Fibroblast of the aortic adventitia (primary cell): ENCODE measurements at regions not wholly inside any gene's neighbourhood (a gene's known extent, or its start where the extent isn't known, plus 50 kb on each side); places are given as distances from the start of the nearest gene placed in this dataset.

Source experiments
- DNase-seq: peaks from one replicate; pipeline ENCODE4 v3.0.0-alpha.2; 2010; ENCODE audit warnings: low read depth
- H3K4me3 ChIP-seq: 2 replicates; pipeline ENCODE4 v1.5.1; 2011; ENCODE audit warnings: low read depth, mild to moderate bottlenecking, control low read depth, low read length, moderate library complexity
- CTCF ChIP-seq: IDR thresholded peaks from 2 replicates; pipeline ENCODE4 v1.5.1; 2011; ENCODE audit warnings: mild to moderate bottlenecking, low read length, control low read depth, inconsistent platforms; ENCODE audit not compliant: insufficient read depth

- DNase-seq: no peak
- H3K4me3 ChIP-seq: no peak overlapping the region
- TF ChIP-seq CTCF: no peak
These were observed 251.4 kb downstream of the GLI2 start for GRCh38 chr2:120986898-120987650.

GRCh38 chr2:120988051-120988699 lies 252.5 kb downstream of the GLI2 start:
- no peak for DNase-seq
- no peak overlapping the region for H3K4me3 ChIP-seq
- no peak for TF ChIP-seq CTCF

- TF ChIP-seq CTCF: no peak
- no peak for DNase-seq
- no peak overlapping the region for H3K4me3 ChIP-seq
These were observed 253.2 kb downstream of the GLI2 start for GRCh38 chr2:120988700-120989511.

GRCh38 chr2:120989512-120990441 lies 254.1 kb downstream of the GLI2 start:
- H3K4me3 ChIP-seq: no peak overlapping the region
- DNase-seq: no peak
- no peak for TF ChIP-seq CTCF

GRCh38 chr2:120990451-120990871 lies 254.8 kb downstream of the GLI2 start:
- TF ChIP-seq CTCF: no peak
- no peak overlapping the region for H3K4me3 ChIP-seq
- DNase-seq: no peak

- no peak for TF ChIP-seq CTCF
- no peak for DNase-seq
- no peak overlapping the region for H3K4me3 ChIP-seq
These were observed 255.8 kb downstream of the GLI2 start for GRCh38 chr2:120991441-120991840.
